HG03565 (cell line): ENCODE measurements at regions not wholly inside any gene's neighbourhood (a gene's known extent, or its start where the extent isn't known, plus 50 kb on each side); places are given as distances from the start of the nearest gene placed in this dataset.

Experiments
- ATAC-seq: cut with Tn5 transposase; IDR thresholded peaks from one replicate; pipeline ENCODE4 v1.9.1; 2021; ENCODE audit warnings: mild to moderate bottlenecking, moderate library complexity; ENCODE audit not compliant: unreplicated experiment

DNA sequence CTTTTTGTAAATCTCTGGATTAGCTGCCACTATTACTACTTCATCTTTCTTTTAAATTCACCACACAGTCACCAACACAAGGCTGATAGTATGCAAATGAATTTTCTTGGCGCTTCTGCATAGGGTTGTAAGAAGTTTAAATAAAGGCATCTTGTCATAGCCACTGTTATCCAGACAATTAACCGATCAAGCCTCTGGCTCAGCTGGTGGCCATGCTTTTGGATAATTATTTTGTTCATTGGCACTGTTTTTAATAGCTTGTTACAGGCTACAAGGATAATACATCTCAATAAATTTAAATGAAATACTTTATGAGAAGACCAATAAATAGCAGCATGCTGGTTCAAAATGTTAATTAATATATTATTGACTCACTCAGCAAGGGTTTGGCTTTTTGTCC lies 1261.0 kb downstream of the FAM181B start:
- no peak for ATAC-seq

DNA sequence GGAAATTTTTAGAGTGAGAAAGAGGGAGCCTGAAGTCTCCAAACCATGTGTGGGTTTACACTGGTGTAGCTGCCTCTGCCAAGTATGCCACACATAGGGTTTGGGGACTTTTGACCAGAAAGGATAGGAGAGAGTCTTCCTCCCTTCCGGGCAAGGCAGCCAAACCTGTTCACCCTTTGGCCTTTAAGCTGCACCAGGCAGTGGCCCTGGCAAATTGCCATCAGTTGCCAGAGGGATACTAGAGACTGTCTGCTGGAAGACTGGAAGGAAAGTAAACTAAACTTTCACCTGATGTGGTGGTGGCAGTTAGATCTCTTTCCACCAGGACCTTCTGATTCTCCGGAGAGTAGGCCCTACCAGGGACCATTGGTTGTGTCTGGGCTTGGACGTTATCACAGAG lies 1263.2 kb downstream of the FAM181B start:
- ATAC-seq = no peak

DNA sequence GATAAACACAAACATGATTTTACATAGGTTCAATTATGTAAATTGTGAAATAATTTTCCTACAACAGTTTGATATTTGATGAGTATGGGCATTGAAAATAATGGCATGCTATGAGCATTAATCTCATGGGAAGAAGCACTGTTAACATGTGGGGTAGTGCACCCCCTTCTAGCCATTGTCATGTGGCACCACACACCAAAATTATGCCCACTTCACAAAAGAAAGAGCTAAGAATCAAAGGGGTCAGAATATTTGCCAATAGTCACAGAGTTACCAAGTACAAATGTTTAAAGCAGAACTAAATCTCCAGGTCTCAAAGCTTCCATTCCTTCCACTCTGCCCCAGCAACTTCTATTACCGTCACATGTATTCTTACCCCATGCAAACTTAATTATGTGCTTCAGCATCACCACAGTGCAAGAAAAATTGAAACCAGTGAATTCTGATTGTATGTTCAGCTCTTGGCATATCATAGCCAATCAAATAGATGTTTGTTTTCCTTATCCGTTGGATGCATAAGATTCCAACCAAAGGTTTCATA lies 1273.8 kb downstream of the FAM181B start:
- ATAC-seq = no peak

DNA sequence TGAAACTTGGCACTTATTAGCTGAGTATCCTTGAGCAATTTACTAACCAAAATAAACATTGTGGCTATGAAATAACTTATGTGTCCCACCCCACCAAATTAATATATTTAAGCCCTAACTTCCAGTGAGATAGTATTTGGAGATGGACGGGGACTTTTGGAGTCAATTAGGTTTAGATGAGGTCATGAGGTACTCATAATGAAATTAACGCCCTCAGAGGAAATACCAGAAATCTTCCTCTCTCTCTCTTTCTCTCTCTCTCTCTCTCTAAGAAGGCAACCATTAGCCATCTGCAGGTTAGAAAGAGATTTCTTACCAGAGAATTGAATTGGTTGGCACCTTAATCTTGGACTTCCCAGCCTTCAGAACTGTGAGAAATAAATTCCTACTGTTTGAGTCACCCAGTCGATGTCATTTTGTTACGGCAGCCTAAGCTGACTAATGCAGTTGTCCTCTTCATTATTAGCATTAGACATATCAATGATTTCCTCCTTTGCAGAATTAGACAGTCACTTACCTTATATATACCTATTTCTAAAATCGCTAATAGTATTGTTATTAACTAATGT lies 1284.0 kb downstream of the FAM181B start:
- ATAC-seq = no peak

DNA sequence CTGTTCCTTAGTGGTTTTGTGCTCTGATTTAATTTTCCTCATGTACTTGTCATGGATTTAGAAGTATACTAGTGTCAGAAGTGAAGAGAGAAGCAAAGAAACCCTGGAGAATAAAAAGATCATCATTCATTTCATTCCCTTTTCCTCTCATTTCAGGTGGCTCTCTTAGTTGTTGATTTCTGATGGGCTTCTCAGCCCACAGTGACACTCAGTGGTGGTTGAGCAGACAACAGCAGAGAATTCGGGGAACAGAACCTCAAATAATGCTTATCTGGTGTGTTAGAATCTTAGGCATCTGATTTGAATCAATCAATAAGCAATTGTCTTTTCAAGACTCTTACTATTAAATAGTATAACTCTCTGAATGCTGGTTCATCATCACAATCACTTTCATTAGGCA lies 1289.4 kb downstream of the FAM181B start:
- ATAC-seq = no peak

DNA sequence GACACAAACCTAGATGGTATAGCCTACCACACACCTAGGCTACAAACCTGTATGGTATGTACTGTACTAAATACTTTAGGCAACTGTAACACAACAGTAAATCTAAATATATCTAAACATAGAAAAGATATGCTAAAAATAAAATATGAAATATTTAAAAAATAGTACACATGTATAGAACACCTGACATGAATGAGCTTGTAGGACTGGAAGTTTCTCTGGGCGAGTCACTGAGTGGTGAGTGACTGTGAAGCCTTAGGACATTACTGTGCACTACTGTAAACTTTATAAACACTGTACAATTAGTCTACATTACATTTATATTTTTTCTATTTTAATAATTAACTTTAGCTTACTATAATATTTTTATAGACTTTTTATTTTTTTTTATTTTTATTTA lies 1301.3 kb downstream of the FAM181B start:
- ATAC-seq = no peak

DNA sequence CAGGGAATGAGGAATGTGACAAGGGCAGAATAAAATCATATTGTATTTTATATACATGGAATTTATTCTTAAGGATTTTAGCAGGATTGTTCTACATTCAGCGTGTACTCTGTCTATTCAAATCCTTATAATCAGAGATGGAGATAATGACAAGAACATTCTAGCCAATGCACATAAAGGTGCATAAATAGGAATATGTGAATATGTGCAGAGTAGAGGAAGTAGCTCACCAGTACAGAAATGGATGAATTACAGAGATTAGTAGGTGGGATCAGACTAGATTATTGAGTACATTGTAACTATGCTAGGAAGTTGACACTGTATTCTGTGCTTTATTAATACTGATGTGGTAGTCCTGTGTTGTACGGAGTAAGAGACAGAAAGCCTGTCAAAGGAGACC lies 1308.8 kb downstream of the FAM181B start:
- ATAC-seq = no peak

DNA sequence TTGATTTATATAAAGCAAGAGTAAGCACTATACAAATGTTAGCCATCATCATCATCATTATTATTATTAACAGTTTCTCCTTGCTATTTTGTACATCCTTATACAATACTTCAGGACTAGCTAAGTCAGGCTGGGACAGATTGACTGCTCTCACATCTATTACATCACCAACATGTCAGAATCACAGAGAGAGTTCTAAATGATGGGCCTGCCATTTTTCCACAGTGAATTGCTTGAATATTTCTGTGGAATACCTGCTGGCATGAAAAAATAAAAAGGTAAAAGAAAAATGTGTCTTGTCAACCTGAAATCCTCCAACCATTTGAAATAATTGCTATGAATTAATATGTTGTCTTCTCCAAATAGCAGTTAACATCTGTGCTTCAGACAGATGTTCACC lies 1311.3 kb downstream of the FAM181B start:
- ATAC-seq = no peak

DNA sequence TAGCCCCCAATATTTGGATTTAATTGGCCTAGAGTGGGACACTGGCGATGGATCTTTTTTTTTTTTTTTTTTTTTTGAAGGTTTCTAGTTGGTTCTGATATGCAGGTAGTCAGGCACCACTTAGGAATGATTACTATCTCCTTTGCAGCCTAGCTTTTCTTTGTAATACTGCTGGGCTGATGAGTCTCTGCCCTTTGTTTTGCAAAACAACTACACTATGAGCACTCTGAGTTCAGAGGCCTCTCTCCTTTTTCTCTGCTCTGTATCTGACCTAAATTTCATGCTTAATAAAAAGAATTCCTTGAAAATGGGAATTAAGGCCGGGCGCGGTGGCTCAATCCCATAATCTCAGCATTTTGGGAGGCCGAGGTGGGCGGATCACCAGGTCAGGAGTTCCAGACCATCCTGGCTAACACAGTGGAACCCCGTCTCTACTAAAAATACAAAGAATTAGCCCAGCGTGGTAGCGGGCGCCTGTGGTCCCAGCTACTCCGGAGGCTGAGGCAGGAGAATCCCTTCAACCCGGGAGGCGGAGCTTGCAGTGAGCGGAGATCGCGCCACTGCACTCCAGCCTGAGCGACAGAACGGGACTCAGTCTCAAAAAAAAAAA lies 1312.3 kb downstream of the FAM181B start:
- no peak for ATAC-seq

DNA sequence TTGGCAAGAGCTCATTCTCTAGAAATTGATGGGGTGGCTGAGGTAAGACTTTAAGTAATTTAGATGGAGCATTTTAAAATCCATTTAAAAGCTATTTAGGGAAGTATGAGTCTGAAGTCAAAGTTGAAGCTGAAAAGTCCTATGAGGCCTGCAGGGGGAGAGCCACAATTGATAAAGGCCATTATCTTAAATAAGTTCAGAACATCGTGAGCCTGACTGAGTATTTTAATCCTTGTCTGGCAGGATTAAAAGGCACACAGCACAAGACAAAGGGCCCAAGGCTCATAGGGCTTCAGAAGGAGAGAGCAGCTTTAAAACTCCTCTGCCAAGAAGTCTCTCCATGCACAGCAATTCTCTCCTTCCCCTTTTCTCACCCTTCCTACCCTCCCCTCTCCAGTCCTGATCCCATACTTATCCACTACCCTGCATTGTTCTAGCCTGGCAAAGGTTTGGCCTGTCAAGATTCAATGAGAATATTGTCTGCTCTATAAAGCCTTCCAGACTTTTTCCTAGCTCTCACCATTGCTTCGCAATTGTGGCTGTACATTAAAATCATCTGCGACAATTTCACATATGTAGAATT lies 1312.9 kb downstream of the FAM181B start:
- ATAC-seq = no peak

DNA sequence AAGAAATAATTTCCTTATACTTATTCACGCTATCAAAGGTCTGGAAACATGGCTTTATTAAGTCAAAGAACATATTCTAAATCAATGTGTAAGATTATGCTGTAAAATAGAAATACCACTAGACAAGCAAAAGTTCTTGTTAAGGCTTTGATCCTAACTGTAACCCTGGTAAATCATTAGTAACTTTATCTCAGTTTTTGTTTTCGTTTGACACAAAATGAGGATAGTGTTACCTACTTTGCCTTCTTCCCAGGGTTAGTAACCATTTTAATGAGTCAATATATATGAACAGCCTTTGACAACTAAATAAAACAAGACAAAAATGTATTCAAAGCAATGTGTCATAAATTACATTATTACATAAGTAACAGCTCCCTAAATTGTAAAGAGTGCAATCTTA lies 1336.3 kb downstream of the FAM181B start:
- ATAC-seq = no peak

DNA sequence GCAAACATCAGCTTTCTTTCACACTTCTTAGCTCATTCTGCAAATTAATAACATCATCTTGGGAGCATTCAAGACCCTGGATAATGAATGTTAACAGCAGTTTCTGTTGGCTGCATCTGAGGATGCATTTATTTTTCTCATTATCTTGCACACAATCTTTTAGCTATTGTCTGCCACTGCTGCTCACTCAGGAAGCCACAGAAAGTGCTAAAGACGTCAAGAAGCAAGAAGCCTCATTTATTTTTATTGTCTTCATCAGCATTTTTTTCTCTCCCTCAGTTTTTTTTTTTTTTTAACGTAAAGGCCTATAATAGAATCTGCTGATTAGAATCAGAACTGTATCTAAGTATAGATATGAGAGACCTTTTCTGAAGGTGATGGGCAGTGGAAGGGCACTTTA lies 1339.4 kb downstream of the FAM181B start:
- ATAC-seq = no peak

DNA sequence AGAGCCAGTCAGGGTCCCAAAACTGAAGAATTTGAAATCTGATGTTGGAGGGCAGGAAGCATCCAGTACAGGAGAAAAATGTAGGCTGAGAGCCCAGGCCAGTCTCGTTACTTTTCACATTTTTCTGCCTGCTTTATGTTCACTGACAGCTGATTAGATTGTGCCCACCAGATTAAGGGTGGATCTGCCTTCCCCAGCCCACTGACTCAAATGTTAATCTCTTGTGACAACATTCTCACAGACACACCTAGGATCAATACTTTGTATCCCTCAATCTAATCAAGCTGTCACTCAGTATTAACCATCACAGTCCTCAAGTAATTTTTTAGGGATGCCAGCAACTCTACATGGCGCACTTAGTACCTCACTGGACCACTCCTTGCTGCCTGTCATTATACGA lies 1345.3 kb downstream of the FAM181B start:
- ATAC-seq = no peak

DNA sequence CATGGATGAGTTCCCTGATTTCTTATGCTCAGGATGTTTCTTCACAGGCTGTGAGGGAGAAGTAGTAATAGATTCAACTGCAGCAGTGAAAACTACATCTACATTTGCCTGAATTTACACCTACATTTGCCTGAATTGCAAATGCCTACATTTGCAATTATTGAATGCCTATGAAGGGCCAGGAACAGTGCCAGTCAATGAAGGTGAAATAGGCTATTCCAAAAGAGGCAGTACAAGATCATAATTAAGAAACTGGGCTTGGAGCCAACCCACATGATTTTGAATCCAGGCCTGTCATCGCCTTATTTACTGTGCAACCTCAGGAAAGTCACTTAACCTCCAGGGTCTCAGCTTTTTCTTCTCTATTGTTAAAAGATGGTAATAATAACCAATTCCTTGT lies 1353.3 kb downstream of the FAM181B start:
- no peak for ATAC-seq

DNA sequence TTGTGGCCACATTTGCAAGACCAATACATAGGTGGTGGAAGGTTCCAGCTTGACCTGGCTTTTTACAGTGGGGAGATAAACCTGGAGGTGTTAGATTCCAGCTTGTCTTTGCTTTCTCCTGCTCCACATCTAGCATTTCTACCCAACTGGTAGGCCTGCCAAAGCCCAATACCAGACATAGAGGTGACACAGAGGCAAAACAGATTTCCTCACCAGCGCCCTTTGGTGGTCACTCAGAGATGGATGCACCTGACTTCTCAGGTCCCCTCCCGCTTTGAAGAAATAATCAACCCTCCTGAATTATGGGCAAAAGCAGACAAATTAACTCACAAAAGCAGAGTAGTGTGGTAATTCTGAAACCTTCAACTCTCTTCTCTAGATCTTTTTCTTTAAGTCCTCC lies 1356.2 kb downstream of the FAM181B start:
- ATAC-seq = no peak

DNA sequence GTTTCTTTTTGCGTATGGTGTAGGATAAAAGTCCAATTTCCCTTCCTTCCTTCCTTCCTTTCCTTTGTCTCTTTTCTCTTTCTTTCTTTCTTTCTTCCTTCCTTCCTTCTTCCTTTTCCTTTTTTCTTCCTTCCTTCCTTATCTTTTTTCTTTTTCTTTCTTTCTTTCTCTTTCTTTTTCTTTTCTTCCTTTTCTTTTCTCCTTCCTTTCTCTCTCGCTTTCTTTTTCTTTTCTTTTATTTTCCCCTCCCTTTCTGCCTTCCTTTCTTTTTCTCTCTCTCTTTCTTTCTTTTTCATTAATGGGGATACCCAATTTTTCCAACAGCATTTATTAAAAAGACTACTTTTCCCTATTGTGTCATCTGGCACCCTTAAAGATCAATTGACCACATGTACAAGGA lies 1359.7 kb downstream of the FAM181B start:
- no peak for ATAC-seq

DNA sequence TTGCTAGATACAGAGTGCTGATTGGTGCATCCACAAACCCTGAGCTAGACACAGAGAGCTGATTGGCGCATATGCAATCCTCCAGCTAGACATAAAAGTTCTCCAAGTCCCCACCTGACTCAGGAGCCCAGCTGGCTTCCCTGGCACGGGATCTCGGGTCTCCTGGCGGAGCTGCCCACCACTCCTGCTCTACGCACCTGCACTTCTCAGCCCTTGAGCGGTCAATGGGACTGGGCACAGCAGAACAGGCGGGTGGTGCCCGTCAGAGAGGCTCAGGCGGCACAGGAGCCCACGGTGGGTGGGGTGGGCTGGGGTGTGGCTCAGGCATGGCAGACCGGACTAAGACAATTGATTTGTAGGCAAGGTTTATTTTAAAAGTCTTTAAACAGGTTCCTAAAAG lies 1365.5 kb downstream of the FAM181B start:
- no peak for ATAC-seq

DNA sequence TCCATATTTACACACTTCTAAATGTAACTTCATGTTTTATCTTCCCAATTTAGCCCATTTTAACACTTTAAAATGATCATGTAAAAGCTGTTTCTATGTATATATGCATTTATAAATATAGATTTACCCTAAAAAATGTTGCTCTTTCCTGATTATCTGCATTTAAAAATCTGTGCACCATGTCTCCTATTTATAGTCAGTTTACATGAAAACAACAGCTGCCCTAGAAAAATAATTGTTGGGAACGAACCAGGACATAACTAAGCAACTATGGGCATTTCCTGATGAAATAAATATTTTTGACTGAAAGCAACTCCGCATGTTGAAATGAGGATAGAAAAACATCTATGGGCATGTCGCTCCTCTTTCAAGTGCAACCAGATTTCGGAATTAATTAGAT lies 1368.2 kb downstream of the FAM181B start:
- no peak for ATAC-seq

DNA sequence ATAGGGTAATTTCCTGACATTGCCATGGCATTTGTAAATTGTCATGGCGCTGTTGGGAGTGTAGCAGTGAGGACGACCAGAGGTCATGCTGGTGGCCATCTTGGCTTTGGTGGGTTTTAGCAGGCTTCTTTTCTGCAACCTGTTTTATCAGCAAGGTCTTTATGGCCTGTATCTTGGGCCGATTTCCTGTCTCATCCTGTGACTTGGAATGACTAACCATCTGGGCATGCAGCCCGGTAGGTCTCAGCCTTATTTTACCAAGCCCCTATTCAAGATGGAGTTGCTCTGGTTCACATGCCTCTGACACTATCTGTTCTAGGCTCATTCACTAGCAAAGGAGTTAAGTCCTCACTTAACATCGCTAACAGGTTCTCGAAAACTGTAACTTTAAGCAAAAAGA lies 1374.2 kb downstream of the FAM181B start:
- ATAC-seq = no peak

DNA sequence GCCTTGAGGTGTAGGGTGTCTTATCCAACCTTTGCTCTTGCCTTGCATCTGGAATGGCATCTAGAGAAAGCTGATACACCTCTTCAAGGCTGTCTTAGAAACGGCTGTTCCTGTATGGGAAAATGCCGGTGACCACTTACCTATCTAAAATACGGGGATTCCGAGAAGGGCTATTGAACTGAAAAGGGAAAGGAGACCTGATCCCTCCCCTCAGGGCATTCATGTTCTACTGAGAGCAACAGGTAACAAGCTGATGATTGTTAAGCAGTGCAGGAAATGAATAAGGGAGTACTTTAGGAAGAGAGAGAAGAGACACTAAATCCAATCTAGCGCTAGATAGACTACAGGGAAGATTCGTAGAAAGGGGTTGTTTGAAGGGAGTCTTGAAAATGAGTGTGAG lies 1388.1 kb downstream of the FAM181B start:
- no peak for ATAC-seq

DNA sequence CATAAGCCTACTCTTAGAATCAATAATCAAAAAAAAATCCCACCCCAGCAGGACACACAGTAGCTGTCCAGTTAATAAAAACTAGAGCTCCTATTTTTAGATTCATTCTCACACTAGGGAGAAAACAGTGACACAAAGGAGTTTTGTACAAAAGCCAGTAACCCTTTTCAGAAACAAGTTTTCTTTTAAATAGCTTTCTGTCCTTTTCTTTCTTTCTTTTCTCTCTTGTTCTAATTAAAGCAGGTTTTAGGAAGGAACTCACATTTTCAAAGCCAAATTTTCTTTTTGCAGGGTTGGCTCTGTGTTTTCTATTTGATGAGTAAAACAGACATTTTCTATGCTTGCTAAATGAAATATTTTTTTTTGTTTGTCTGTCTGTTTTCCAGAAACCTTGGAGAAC lies 1390.7 kb downstream of the FAM181B start:
- no peak for ATAC-seq

DNA sequence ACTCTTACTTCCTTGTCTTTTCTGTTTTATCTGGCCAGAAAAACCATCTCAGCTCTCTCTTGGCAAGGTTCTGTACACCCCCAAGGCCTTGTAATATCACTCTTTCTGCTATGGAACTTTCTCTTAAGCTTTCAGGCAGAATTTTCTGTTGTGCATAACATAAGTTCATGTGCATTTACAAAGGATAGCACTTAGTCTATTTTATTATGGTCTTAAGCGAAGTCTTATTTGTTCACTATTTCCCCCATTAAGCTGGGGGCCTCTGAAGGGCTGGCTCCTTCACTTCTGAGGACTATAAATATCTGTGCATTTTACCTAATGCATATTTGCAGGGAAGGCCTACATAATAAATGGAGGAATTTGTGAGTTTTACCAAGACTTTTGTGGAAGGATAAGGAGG lies 1393.4 kb downstream of the FAM181B start:
- no peak for ATAC-seq

DNA sequence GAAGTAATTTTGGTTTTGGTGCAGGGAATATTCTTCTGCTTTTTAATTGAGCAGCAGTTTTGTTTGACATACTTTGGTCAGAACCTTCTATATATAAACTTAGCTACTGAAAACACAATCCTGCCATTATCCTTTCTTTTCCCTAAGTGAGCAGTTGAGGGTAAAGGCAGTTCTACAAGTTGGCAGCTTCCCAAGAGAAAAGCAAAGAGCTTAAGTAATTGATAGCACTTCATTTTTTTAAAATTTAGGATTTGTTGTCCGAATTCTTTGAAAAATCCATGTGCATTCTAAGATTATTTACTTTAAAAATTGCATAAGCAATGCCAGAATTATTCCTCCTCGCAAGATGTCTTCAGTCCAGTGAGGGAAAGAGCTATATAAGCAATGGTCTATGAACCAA lies 1394.1 kb downstream of the FAM181B start:
- no peak for ATAC-seq
